Liver (tissue), 3 donors: ENCODE measurements at regions not wholly inside any gene's neighbourhood (a gene's known extent, or its start where the extent isn't known, plus 50 kb on each side); places are given as distances from the start of the nearest gene placed in this dataset.

Source experiments
- CTCF ChIP-seq: fragments of 150-350 bp; IDR thresholded peaks from 2 replicates; pipeline ENCODE4 v1.5.1; 2017; ENCODE audit warnings: improper control_type of control experiment, low read depth, low read length; ENCODE audit not compliant: missing input control
- JUND ChIP-seq, 2 donors: IDR thresholded peaks; 2 replicates each; pipeline ENCODE4 v1.6.1; 2016; ENCODE audit warnings: antibody characterized with exemption in 2 of 2
- RAD21 ChIP-seq, 2 donors: IDR thresholded peaks; 2 replicates each; pipeline ENCODE4 v1.6.1; 2016; ENCODE audit warnings: antibody characterized with exemption in 2 of 2, mild to moderate bottlenecking in 2 of 2
- RXRA ChIP-seq, 2 donors: IDR thresholded peaks; 2 replicates each; pipeline ENCODE4 v1.6.1; 2017 to 2018; ENCODE audit warnings: antibody characterized with exemption in 2 of 2, mild to moderate bottlenecking in 1 of 2
- TAF1 ChIP-seq: conservative IDR thresholded peaks from 2 replicates; pipeline ENCODE4 v1.6.1; 2016; ENCODE audit warnings: antibody characterized with exemption, mild to moderate bottlenecking
- YY1 ChIP-seq: IDR thresholded peaks from 2 replicates; pipeline ENCODE4 v1.6.1; 2016; ENCODE audit warnings: antibody characterized with exemption, mild to moderate bottlenecking
- TF ChIP-seq, protein P1 (sequence below): IDR thresholded peaks from 2 replicates; pipeline ENCODE4 v1.6.1; 2016; ENCODE audit warnings: antibody characterized with exemption
- donor health status: healthy.
- donor health status: healthy.

DNA sequence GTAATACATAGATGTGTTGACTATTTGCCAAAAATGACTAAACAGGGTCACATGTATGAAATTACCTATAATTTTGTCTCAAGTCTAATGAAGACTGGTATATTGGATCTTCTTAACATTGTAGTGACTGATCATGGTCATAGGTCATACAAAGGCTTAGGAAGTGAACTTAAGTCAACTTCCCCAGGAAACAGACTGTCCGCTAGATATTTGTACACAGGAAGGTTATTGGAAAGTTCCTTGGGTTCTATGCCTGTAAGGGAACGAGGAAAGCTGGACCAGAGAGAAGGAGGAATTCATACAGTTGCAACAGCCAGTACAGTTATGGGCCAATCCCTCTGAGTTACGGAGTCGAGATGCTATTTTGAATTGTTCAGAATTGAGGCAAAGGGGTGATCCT lies 462.0 kb upstream of the THRB start:
- TF ChIP-seq CTCF (no peak), YY1 (no peak), RXRA (IDR thresholded peaks at IDR 0.05) (peak; percentile 44 to 49), RAD21 (IDR thresholded peaks at IDR 0.05) (peak in 1 of 2 donors; percentile 4), TAF1 (no peak), JUND (IDR thresholded peaks at IDR 0.05) (no peak)
- TF ChIP-seq, protein P1, sequence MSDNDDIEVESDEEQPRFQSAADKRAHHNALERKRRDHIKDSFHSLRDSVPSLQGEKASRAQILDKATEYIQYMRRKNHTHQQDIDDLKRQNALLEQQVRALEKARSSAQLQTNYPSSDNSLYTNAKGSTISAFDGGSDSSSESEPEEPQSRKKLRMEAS, result no peak
